Spleen (tissue), 7 donors: ENCODE measurements at regions not wholly inside any gene's neighbourhood (a gene's known extent, or its start where the extent isn't known, plus 50 kb on each side); places are given as distances from the start of the nearest gene placed in this dataset.

Source experiments
- POLR2A ChIP-seq, 3 donors: fragments of 450-650 bp; IDR thresholded peaks; one replicate each; pipeline ENCODE4 v1.5.1; 2017; ENCODE audit warnings: antibody characterized with exemption in 3 of 3, mild to moderate bottlenecking in 1 of 3
- TF ChIP-seq, protein P1 (sequence below), 11 experiments: fragments of 200-600 bp in 7 of 11; fragments of 450-650 bp in 4 of 11; sonication (generic) in 4 of 11; IDR thresholded peaks in 8 of 11; conservative IDR thresholded peaks in 3 of 11; 1 replicate in 7 of 11; 2 replicates in 4 of 11; pipeline versions ENCODE4 v1.4.0 to v1.8.0; 2016 to 2021; ENCODE audit warnings: antibody characterized with exemption in 11 of 11, inconsistent platforms in 4 of 11, mild to moderate bottlenecking in 1 of 11
- donor health status: DM: no; HTN: no; CAD: no; lungs with moderate emphysema.
- donor health status: DM: no; HTN: no; CAD: no.
- donor health status: DM: no; HTN: no; CAD: no.

DNA sequence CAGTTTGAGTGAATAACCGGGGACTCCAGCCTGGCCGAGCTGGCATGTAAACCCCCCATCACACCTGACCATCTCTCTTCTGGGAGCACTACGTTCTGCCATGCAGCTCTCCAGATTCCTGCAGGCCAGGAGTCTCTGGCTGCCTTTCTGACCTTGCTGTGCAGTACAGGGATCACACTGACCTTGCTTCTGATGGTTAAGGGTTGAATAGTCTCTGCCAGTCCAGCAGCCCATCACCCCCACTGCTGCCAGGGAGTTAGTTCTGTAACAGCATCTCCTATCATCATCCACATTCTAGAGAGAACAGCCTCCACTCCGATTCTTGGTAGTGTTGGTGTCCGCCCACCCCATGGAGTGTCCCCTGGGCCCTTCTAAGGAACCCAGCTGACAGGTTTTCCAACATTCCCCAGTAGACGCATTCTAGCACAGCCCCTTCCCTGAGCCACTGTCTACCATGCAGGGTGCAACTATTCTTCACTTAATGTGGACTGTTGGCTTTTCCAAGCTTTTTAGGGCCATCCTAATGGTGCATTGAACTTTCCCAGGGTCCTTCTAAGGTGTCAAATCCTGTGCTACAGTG is 109.8 kb downstream of the RIPK4 start:
- TF ChIP-seq, protein P1, sequence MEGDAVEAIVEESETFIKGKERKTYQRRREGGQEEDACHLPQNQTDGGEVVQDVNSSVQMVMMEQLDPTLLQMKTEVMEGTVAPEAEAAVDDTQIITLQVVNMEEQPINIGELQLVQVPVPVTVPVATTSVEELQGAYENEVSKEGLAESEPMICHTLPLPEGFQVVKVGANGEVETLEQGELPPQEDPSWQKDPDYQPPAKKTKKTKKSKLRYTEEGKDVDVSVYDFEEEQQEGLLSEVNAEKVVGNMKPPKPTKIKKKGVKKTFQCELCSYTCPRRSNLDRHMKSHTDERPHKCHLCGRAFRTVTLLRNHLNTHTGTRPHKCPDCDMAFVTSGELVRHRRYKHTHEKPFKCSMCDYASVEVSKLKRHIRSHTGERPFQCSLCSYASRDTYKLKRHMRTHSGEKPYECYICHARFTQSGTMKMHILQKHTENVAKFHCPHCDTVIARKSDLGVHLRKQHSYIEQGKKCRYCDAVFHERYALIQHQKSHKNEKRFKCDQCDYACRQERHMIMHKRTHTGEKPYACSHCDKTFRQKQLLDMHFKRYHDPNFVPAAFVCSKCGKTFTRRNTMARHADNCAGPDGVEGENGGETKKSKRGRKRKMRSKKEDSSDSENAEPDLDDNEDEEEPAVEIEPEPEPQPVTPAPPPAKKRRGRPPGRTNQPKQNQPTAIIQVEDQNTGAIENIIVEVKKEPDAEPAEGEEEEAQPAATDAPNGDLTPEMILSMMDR (IDR thresholded peaks at IDR 0.05 in 8 of 11, conservative IDR thresholded peaks at IDR 0.05 in 3 of 11), result no peak
- TF ChIP-seq POLR2A (IDR thresholded peaks at IDR 0.05), result no peak
